K562 (cell line): ENCODE measurements at regions not wholly inside any gene's neighbourhood (a gene's known extent, or its start where the extent isn't known, plus 50 kb on each side); places are given as distances from the start of the nearest gene placed in this dataset.

Experiments used
- ATAC-seq: fragments of 200-7000 bp; cut with Tn5 transposase; 3 replicates; pipeline ENCODE4 v1.9.1; 2020; ENCODE audit warnings: moderate library complexity
- BruUV-seq: library from RNA; stranded (reverse); fragments of 400-500 nt; replicated peaks from 2 replicates; lab custom pipeline; 2021; lab: Mats Ljungman, UMichigan
- CTCF ChIA-PET: fragments of 300-600 bp; formaldehyde crosslinking; extraction: SDS; loops from one replicate; lab custom pipeline; 2021; ENCODE audit warnings: low intra/inter-chr PET ratio; lab: Yijun Ruan, JAX
- POLR2A ChIA-PET: fragments of 300-600, 350-650 bp; sonication (Branson Sonifier 250); formaldehyde crosslinking; extraction: SDS; loops from one replicate; lab custom pipeline; 2021; ENCODE audit warnings: antibody characterized with exemption, inconsistent platforms; lab: Yijun Ruan, JAX
- DNase-seq, 4 experiments: peaks; one replicate each; pipeline versions ENCODE4 v3.0.0 to v3.0.0-alpha.2; 2011 to 2018; ENCODE audit warnings: low spot score in 3 of 4, mixed read lengths in 3 of 4; ENCODE audit errors: extremely low read depth in 1 of 4
- FAIRE-seq: peaks from 2 replicates; lab custom pipeline; 2011; peaks lifted over from hg19 to GRCh38; lab: Jason Lieb, UNC
- H2AFZ ChIP-seq: 2 replicates; pipeline ENCODE4 v1.6.0; 2011; ENCODE audit warnings: low read depth, low read length, control low read depth, inconsistent platforms
- H3K27ac ChIP-seq: fragments of 200-600 bp; 3 replicates; pipeline ENCODE4 v1.8.0; 2011; ENCODE audit warnings: low read depth, mild to moderate bottlenecking, control low read depth, inconsistent platforms, low read length, moderate library complexity, mixed read lengths; ENCODE audit errors: extremely low read depth
- H3K27me3 ChIP-seq, 2 experiments: fragments of 300-600 bp in 1 of 2; 2 replicates in 1 of 2; 3 replicates in 1 of 2; pipeline versions ENCODE4 v1.6.0 to v1.8.0; 2011; ENCODE audit warnings: inconsistent platforms in 2 of 2, low read length in 2 of 2, mild to moderate bottlenecking in 1 of 2, mixed read lengths in 1 of 2, moderate library complexity in 1 of 2; ENCODE audit not compliant: control insufficient read depth in 2 of 2, insufficient read depth in 2 of 2
- H3K36me3 ChIP-seq: fragments of 300-600 bp; 3 replicates; pipeline ENCODE4 v1.8.0; 2011; ENCODE audit warnings: mild to moderate bottlenecking, low read length, inconsistent platforms; ENCODE audit not compliant: control insufficient read depth, insufficient read depth
- H3K4me1 ChIP-seq, 2 experiments: fragments of 200-600 bp in 1 of 2; replicated peaks in 1 of 2; 2 replicates in 1 of 2; 3 replicates in 1 of 2; pipeline versions ENCODE4 v1.5.1 to v1.8.0; 2011; ENCODE audit warnings: inconsistent platforms in 2 of 2, low read length in 2 of 2, mild to moderate bottlenecking in 1 of 2, mixed read lengths in 1 of 2, moderate library complexity in 1 of 2; ENCODE audit not compliant: control insufficient read depth in 2 of 2, insufficient read depth in 2 of 2
- H3K4me2 ChIP-seq: 2 replicates; pipeline ENCODE4 v1.6.1; 2011; ENCODE audit warnings: low read length, control low read depth, inconsistent platforms, mixed read lengths; ENCODE audit not compliant: insufficient read depth
- H3K4me3 ChIP-seq: fragments of 200-600 bp; sonication (generic), shearing (Covaris generic); 2 replicates; pipeline ENCODE4 v1.5.1; 2016; ENCODE audit warnings: control low read depth, inconsistent platforms
- H3K79me2 ChIP-seq: fragments of 200-600 bp; 3 replicates; pipeline ENCODE4 v1.8.0; 2011; ENCODE audit warnings: low read length, inconsistent platforms; ENCODE audit not compliant: control insufficient read depth, insufficient read depth
- H3K9ac ChIP-seq, 2 experiments: 2 replicates each; pipeline versions ENCODE4 v1.6.0 to v1.6.1; 2011; ENCODE audit warnings: low read depth in 2 of 2, low read length in 2 of 2, control low read depth in 1 of 2, inconsistent platforms in 1 of 2, mild to moderate bottlenecking in 1 of 2, mixed read lengths in 1 of 2; ENCODE audit not compliant: insufficient read depth in 1 of 2
- H3K9me1 ChIP-seq: one replicate; pipeline ENCODE4 v1.6.0; 2011; ENCODE audit warnings: inconsistent platforms, mild to moderate bottlenecking, low read length, moderate library complexity; ENCODE audit not compliant: control insufficient read depth, insufficient read depth
- H3K9me3 ChIP-seq: replicated peaks from 2 replicates; pipeline ENCODE4 v1.5.1; 2011; ENCODE audit warnings: low read depth, low read length, inconsistent platforms; ENCODE audit not compliant: control insufficient read depth, insufficient read depth
- H4K20me1 ChIP-seq: replicated peaks from 2 replicates; pipeline ENCODE4 v1.6.1; 2011; ENCODE audit warnings: low read length, inconsistent platforms, mixed read lengths; ENCODE audit not compliant: control insufficient read depth, insufficient read depth
- ILK ChIP-seq: fragments of 450-650 bp; IDR thresholded peaks from 2 replicates; pipeline ENCODE4 v1.6.1; 2016; ENCODE audit warnings: missing genetic modification characterization, low read depth, mild to moderate bottlenecking, missing compliant biosample characterization, moderate library complexity, borderline replicate concordance
- KLF1 ChIP-seq: fragments of 450-650 bp; IDR thresholded peaks from 2 replicates; pipeline ENCODE4 v1.6.1; 2016; ENCODE audit warnings: missing genetic modification characterization, missing compliant biosample characterization
- MEF2D ChIP-seq: conservative IDR thresholded peaks from 2 replicates; pipeline ENCODE4 v1.6.1; 2016; ENCODE audit warnings: low read depth, missing genetic modification characterization, missing compliant biosample characterization
- WHSC1 ChIP-seq: IDR thresholded peaks from one replicate; pipeline ENCODE4 v1.6.1; 2012; ENCODE audit warnings: low read length, control low read depth, inconsistent platforms
- WGBS: fragments of 100-300 bp; shearing (Covaris generic); methylation state at CpG from one replicate; pipeline ENCODE4 v1.1.6; 2016; ENCODE audit warnings: low coverage, mixed read lengths; ENCODE audit not compliant: insufficient coverage; ENCODE audit errors: missing lambda C conversion rate; 5-methylcytosine and 5-hydroxymethylcytosine counted together
- in situ Hi-C: fragments of 300-500 bp; cut with MboI; formaldehyde crosslinking; loops from 4 replicates; pipeline ENCODE4 v1.15.0; 2018; ENCODE audit warnings: inconsistent platforms, mixed read lengths
- intact Hi-C: fragments of 100-400 bp; cut with micrococcal nuclease; formaldehyde crosslinking; loops from 2 replicates; pipeline ENCODE4 v1.14.2; 2022
- TF ChIP-seq, protein P1 (sequence below): IDR thresholded peaks from 2 replicates; pipeline ENCODE4 v1.6.1; 2012; ENCODE audit warnings: low read depth, low read length, improper control_type of control experiment, borderline replicate concordance

DNA sequence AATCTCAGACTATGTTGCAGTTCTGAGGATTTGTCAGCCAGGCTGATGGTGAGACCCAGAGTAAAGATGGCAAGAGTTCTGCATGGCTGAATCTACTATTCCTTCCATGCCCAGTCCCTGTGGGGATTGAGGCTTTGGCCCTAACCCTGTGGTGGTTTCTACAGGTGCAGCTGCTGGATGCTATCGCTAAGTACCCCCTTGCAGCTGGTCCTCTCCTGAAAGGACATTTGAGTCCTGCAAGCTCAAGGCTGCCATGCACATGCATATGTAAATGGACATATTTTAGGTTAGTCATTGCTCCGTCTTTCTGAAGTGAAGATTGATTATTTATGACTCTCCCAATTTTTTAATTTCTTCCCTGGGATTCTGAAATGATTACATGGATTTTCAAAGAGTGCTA is 1122.2 kb upstream of the CELF2 start:
- POLR2A ChIA-PET: interaction anchor here (0.7 kb wide), 1 partner anchor 10 kb away, joined by 4 read pairs; no protein-coding TSS in a partner anchor
- Histone ChIP-seq H3K27me3 (no peaks in the 10 kb centered on the region), H3K36me3 (no peaks in the 10 kb centered on the region), H3K9me3 (no peaks in the 10 kb centered on the region), H3K4me3 (no peak overlapping the region)
- WGBS: 0% methylated on average over 2 of the region's 2 CpGs
- DNase-seq: no peak
- no peak for TF ChIP-seq WHSC1
- TF ChIP-seq ILK (tag): no peak
- TF ChIP-seq KLF1 (tag): no peak
- TF ChIP-seq, protein P1, sequence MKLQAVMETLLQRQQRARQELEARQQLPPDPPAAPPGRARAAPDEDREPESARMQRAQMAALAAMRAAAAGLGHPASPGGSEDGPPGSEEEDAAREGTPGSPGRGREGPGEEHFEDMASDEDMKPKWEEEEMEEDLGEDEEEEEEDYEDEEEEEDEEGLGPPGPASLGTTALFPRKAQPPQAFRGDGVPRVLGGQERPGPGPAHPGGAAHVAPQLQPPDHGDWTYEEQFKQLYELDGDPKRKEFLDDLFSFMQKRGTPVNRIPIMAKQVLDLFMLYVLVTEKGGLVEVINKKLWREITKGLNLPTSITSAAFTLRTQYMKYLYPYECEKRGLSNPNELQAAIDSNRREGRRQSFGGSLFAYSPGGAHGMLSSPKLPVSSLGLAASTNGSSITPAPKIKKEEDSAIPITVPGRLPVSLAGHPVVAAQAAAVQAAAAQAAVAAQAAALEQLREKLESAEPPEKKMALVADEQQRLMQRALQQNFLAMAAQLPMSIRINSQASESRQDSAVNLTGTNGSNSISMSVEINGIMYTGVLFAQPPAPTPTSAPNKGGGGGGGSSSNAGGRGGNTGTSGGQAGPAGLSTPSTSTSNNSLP: no peak
- TF ChIP-seq, all 486 proteins: peak for 0
- CTCF ChIA-PET: no interaction called here
- H3K4me1 ChIP-seq: no peaks in the 10 kb centered on the region
- in situ Hi-C loops (no loop called here), intact Hi-C loops (no loop called here)
- no peak overlapping the region for H3K9ac ChIP-seq
- no peak for FAIRE-seq
- H3K79me2 ChIP-seq: no peaks in the 10 kb centered on the region
- H3K9me1 ChIP-seq: no peaks in the 10 kb centered on the region
- H2AFZ ChIP-seq: no peak overlapping the region
- no peaks in the 10 kb centered on the region for H4K20me1 ChIP-seq
- ATAC-seq: no peak
- no TSS peak for BruUV-seq
- no peak overlapping the region for H3K27ac ChIP-seq
- H3K4me2 ChIP-seq: no peak overlapping the region

DNA sequence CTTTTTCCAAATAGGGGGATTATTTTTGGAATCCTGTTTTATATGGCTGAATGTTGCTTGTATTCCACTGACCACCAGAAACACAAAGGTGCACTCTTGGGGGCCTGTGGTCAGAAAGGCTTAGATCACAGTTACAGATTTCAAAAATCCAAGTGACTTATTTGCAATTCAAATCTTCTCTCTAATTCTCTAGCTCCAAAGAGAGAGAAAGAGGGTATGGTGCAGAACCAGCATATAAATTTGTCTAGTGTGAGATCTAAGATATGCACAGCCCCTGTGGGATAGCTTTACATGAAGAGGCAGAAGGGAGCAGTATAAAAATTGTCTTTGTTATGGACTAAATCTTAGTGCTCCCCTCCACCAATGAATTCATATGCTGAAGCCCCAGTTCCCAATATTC is 1121.7 kb upstream of the CELF2 start:
- no peak overlapping the region for H3K4me2 ChIP-seq
- intact Hi-C loops: no loop called here

More for the DNA sequence above, 1121.7 kb upstream of the CELF2 start:
- BruUV-seq: no TSS peak
- no peaks in the 10 kb centered on the region for H3K4me1 ChIP-seq
- POLR2A ChIA-PET: interaction anchor here (0.7 kb wide), 1 partner anchor 11 kb away, joined by 4 read pairs; no protein-coding TSS in a partner anchor
- H3K9me3 ChIP-seq: no peaks in the 10 kb centered on the region
- H3K36me3 ChIP-seq: no peaks in the 10 kb centered on the region
- H3K9me1 ChIP-seq: no peaks in the 10 kb centered on the region
- H4K20me1 ChIP-seq: no peaks in the 10 kb centered on the region
- H3K27me3 ChIP-seq: no peaks in the 10 kb centered on the region
- H3K27ac ChIP-seq: no peak overlapping the region
- FAIRE-seq: no peak
- no peak overlapping the region for H2AFZ ChIP-seq
- CTCF ChIA-PET: no interaction called here
- H3K79me2 ChIP-seq: no peaks in the 10 kb centered on the region
- in situ Hi-C loops: no loop called here
- no peak for TF ChIP-seq MEF2D (tag)
- no peak overlapping the region for H3K4me3 ChIP-seq
- no peak for ATAC-seq
- no peak overlapping the region for H3K9ac ChIP-seq
- DNase-seq: no peak
